Natural killer cell (primary cell): ENCODE measurements at regions not wholly inside any gene's neighbourhood (a gene's known extent, or its start where the extent isn't known, plus 50 kb on each side); places are given as distances from the start of the nearest gene placed in this dataset.

Experiments
- ATAC-seq, 3 donors: fragments of 150-1000 bp in 2 of 3; fragments of 200-7000 bp in 1 of 3; cut with Tn5 transposase; 1 replicate in 1 of 3; 2 replicates in 2 of 3; pipeline ENCODE4 v1.10.0; 2021; ENCODE audit warnings: mild to moderate bottlenecking in 2 of 3, moderate library complexity in 2 of 3
- DNase-seq, 2 donors: peaks; one replicate each; pipeline versions ENCODE4 v3.0.0 to v3.0.0-alpha.2; 2013 to 2021; ENCODE audit warnings: mixed read lengths in 1 of 2
- H3K27ac ChIP-seq: one replicate; pipeline ENCODE4 v1.5.1; 2013; ENCODE audit warnings: mild to moderate bottlenecking, low read length
- H3K27me3 ChIP-seq: one replicate; pipeline ENCODE4 v1.6.1; 2013; ENCODE audit warnings: low read length; ENCODE audit not compliant: control insufficient read depth, insufficient read depth
- H3K36me3 ChIP-seq: one replicate; pipeline ENCODE4 v1.6.1; 2013; ENCODE audit warnings: low read length; ENCODE audit not compliant: control insufficient read depth, insufficient read depth
- H3K4me1 ChIP-seq: one replicate; pipeline ENCODE4 v1.6.1; 2013; ENCODE audit warnings: low read length; ENCODE audit not compliant: control insufficient read depth, insufficient read depth
- H3K4me3 ChIP-seq: one replicate; pipeline ENCODE4 v1.5.1; 2013; ENCODE audit warnings: low read length
- H3K9me3 ChIP-seq: one replicate; pipeline ENCODE4 v1.6.1; 2013; ENCODE audit warnings: low read length; ENCODE audit not compliant: control insufficient read depth, insufficient read depth
- H3K27ac Mint-ChIP-seq, 2 donors: one replicate each; pipeline ENCODE4 v1.8.0; 2022; ENCODE audit warnings: mild to moderate bottlenecking in 2 of 2, mixed read lengths in 2 of 2, moderate library complexity in 1 of 2
- H3K27me3 Mint-ChIP-seq, 2 donors: one replicate each; pipeline ENCODE4 v1.8.0; 2022; ENCODE audit warnings: low read depth in 2 of 2, mixed read lengths in 2 of 2
- H3K36me3 Mint-ChIP-seq: one replicate; pipeline ENCODE4 v1.8.0; 2022; ENCODE audit warnings: mixed read lengths
- H3K4me1 Mint-ChIP-seq, 2 donors: one replicate each; pipeline ENCODE4 v1.8.0; 2022; ENCODE audit warnings: mixed read lengths in 2 of 2
- H3K4me3 Mint-ChIP-seq: one replicate; pipeline ENCODE4 v1.8.0; 2022; ENCODE audit warnings: mild to moderate bottlenecking, moderate library complexity, mixed read lengths
- H3K9me3 Mint-ChIP-seq, 2 donors: one replicate each; pipeline ENCODE4 v1.8.0; 2022; ENCODE audit warnings: mixed read lengths in 2 of 2
- CTCF ChIP-seq: fragments of 200-600 bp; IDR thresholded peaks from one replicate; pipeline ENCODE4 v1.8.0; 2022; ENCODE audit warnings: antibody characterized with exemption
- WGBS: methylation state at CpG from one replicate; pipeline ENCODE4 v1.1.7; 2013; ENCODE audit warnings: missing lambda C conversion rate; ENCODE audit not compliant: insufficient coverage; 5-methylcytosine and 5-hydroxymethylcytosine counted together
- intact Hi-C: fragments of 100-400 bp; cut with micrococcal nuclease; formaldehyde crosslinking; loops from one replicate; pipeline ENCODE4 v1.14.2; 2022

DNA sequence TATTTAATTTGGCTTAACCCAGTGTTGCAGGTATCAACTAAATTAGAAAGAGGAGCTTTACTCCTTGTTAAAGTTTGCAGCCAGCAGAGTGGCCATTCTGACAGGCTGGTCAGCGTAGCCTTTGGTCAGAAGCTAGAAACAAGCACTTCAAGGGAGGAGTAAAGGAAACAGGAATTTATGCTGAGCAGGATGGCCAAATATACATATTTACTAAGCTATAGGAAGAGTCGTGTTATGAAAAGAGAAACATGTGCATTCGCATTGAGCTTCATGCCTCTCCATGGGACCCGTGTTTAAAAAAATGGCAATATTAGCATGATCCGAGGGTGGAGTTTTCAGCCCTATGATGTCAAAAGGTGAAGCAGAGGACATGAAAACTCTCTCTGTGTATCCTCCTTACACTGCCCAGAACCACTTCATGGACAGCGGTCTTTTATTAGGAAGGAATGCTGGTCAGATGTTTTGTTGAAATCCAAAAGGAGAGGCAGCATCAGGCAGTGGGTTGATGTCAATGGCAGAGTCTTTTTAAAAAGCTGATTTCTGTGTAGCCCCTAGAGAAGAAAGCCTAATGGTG, 71.8 kb upstream of the MAPK10 start:
- Mint-ChIP-seq H3K4me1 (no peaks in the 10 kb centered on the region), H3K36me3 (no peaks in the 10 kb centered on the region), H3K27me3 (no peaks in the 10 kb centered on the region), H3K9me3 (peaks cover 11 to 12% of the 10 kb centered on the region in 2 donors), H3K4me3 (no peak overlapping the region), H3K27ac (no peak overlapping the region)
- Histone ChIP-seq H3K9me3 (peaks cover 5% of the 10 kb centered on the region), H3K4me3 (no peak overlapping the region), H3K27me3 (no peaks in the 10 kb centered on the region), H3K4me1 (no peaks in the 10 kb centered on the region), H3K27ac (no peak overlapping the region), H3K36me3 (no peaks in the 10 kb centered on the region)
- TF ChIP-seq CTCF, result no peak
- intact Hi-C loops, result no loop called here
- DNase-seq, result no peak
- no peak for ATAC-seq
- 94% methylated on average over 6 of the region's 6 CpGs for WGBS

DNA sequence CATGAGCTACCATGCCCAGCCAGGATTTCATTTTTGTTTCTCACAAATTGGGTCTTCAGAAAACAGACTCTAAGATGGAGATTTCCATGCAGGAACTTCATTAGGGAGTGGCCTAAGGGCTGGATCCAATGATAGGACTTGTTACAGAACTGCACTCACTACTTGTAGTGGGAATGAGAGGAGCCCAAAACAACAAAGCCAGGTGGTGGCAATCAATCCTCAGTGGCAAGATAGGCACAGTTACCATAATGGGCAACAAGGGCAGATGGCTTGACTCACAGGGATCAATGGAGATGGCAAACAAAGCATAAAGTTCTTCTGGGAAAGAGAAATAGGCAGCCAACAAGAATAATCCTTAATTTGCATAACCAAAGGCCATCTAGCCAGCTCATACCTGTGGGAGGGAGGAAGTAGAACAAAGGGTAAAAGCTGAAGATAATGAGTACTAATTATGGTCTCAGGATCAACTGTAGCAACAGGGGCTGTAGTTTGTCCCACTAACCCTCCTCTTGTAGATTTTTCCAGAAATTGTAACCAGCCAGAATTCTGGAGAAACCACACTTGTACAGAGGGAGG, 72.8 kb upstream of the MAPK10 start:
- Mint-ChIP-seq H3K27me3 (no peaks in the 10 kb centered on the region), H3K9me3 (peaks cover 9 to 10% of the 10 kb centered on the region in 2 donors), H3K4me3 (no peak overlapping the region), H3K27ac (no peak overlapping the region), H3K4me1 (no peaks in the 10 kb centered on the region), H3K36me3 (no peaks in the 10 kb centered on the region)
- Histone ChIP-seq H3K36me3 (no peaks in the 10 kb centered on the region), H3K27me3 (no peaks in the 10 kb centered on the region), H3K9me3 (peaks cover 5% of the 10 kb centered on the region), H3K27ac (no peak overlapping the region), H3K4me1 (no peaks in the 10 kb centered on the region), H3K4me3 (no peak overlapping the region)
- ATAC-seq (no peak), DNase-seq (no peak)
- TF ChIP-seq CTCF, result no peak
- intact Hi-C loops, result no loop called here

- H3K4me1 ChIP-seq, result no peaks in the 10 kb centered on the region
- H3K36me3 ChIP-seq, result no peaks in the 10 kb centered on the region
- H3K9me3 ChIP-seq, result no peaks in the 10 kb centered on the region
- H3K27ac Mint-ChIP-seq, result no peak overlapping the region
- H3K4me3 Mint-ChIP-seq, result no peak overlapping the region
- DNase-seq, result no peak
- intact Hi-C loops, result no loop called here
- no peaks in the 10 kb centered on the region for H3K36me3 Mint-ChIP-seq
- no peaks in the 10 kb centered on the region for H3K27me3 ChIP-seq
- H3K27ac ChIP-seq, result no peak overlapping the region
- H3K4me1 Mint-ChIP-seq, result no peaks in the 10 kb centered on the region
- H3K4me3 ChIP-seq, result no peak overlapping the region
- TF ChIP-seq CTCF, result no peak
- WGBS, result no CpG with 5 or more reads among the region's 2 CpGs
- no peak for ATAC-seq
- H3K9me3 Mint-ChIP-seq, result peaks cover 4 to 5% of the 10 kb centered on the region in 2 donors
- H3K27me3 Mint-ChIP-seq, result no peaks in the 10 kb centered on the region
Measured at GRCh38 chr4:86439293-86439692, 79.4 kb upstream of the MAPK10 start.
